HCT116 (cell line): ENCODE measurements at regions not wholly inside any gene's neighbourhood (a gene's known extent, or its start where the extent isn't known, plus 50 kb on each side); places are given as distances from the start of the nearest gene placed in this dataset.
"Not testable (repeated sequence)": the region's sequence is repeated elsewhere in the genome, so short reads cannot be mapped to it uniquely, and the experiment has no call there.

Experiments used
- ATAC-seq: fragments of 200-7000 bp; cut with Tn5 transposase; 2 replicates; pipeline ENCODE4 v1.9.1; 2020; ENCODE audit warnings: mild to moderate bottlenecking, moderate library complexity
- BruUV-seq: library from RNA; stranded (reverse); fragments of 400-500 nt; replicated peaks from 2 replicates; lab custom pipeline; 2021; lab: Mats Ljungman, UMichigan
- CTCF ChIA-PET: fragments of 300-600 bp; sonication (Branson Sonifier 250); formaldehyde crosslinking; loops from one replicate; lab custom pipeline; 2021; ENCODE audit warnings: antibody characterized with exemption; lab: Charles Lee
- POLR2A ChIA-PET: fragments of 300-600, 350-600 bp; sonication (Branson Sonifier 250); formaldehyde crosslinking; loops from one replicate; lab custom pipeline; 2021; ENCODE audit warnings: antibody characterized with exemption; lab: Charles Lee
- RAD21 ChIA-PET, 2 experiments: fragments of 300-600 bp; sonication (Branson Sonifier 250); formaldehyde crosslinking; loops; one replicate each; lab custom pipeline; 2023; ENCODE audit warnings: low total read pairs in 2 of 2; ENCODE audit not compliant: uncharacterized antibody in 2 of 2, unreplicated experiment in 2 of 2, low non-redundant PET in 1 of 2; lab: Charles Lee
- DNase-seq: peaks from one replicate; pipeline ENCODE4 v3.0.0-alpha.2; 2010; ENCODE audit warnings: low read depth, low spot score
- H2AFZ ChIP-seq: fragments of 200-600 bp; shearing (Covaris generic), sonication (generic); 2 replicates; pipeline ENCODE4 v1.6.1; 2017; ENCODE audit warnings: low read depth, mixed run types, mixed read lengths, antibody characterized with exemption, low read length; ENCODE audit not compliant: poor library complexity, severe bottlenecking
- H3K27ac ChIP-seq: 2 replicates; pipeline ENCODE4 v1.5.1; 2012; ENCODE audit warnings: low read depth, low read length
- H3K27me3 ChIP-seq: fragments of 200-600 bp; sonication (generic); 2 replicates; pipeline ENCODE4 v1.6.1; 2016; ENCODE audit warnings: mixed run types, low read length, mixed read lengths; ENCODE audit not compliant: insufficient read depth
- H3K36me3 ChIP-seq, 2 experiments: fragments of 200-500 bp in 1 of 2; fragments of 200-600 bp in 1 of 2; sonication (Bioruptor generic) in 1 of 2; sonication (generic) in 1 of 2; 2 replicates each; pipeline versions ENCODE4 v1.5.1 to v1.6.1; 2014 to 2016; ENCODE audit warnings: low read length in 2 of 2, inconsistent platforms in 1 of 2, mixed read lengths in 1 of 2, mixed run types in 1 of 2; ENCODE audit not compliant: insufficient read depth in 2 of 2, control insufficient read depth in 1 of 2
- H3K4me1 ChIP-seq, 2 experiments: fragments of 200-600 bp in 1 of 2; sonication (generic) in 1 of 2; 2 replicates each; pipeline versions ENCODE4 v1.5.1 to v1.6.1; 2012 to 2017; ENCODE audit warnings: low read length in 2 of 2, inconsistent platforms in 1 of 2, mild to moderate bottlenecking in 1 of 2, mixed read lengths in 1 of 2, mixed run types in 1 of 2, moderate library complexity in 1 of 2; ENCODE audit not compliant: insufficient read depth in 2 of 2, control insufficient read depth in 1 of 2
- H3K4me2 ChIP-seq: fragments of 200-600 bp; sonication (generic); 2 replicates; pipeline ENCODE4 v1.6.1; 2017; ENCODE audit warnings: mixed run types, low read length, mixed read lengths
- H3K4me3 ChIP-seq, 2 experiments: fragments of 200-600 bp in 1 of 2; sonication (generic) in 1 of 2; replicated peaks in 1 of 2; 2 replicates each; pipeline ENCODE4 v1.5.1; 2011 to 2016; ENCODE audit warnings: low read length in 2 of 2, control low read depth in 1 of 2, low read depth in 1 of 2, mild to moderate bottlenecking in 1 of 2, mixed read lengths in 1 of 2, mixed run types in 1 of 2
- H3K79me2 ChIP-seq: fragments of 200-600 bp; sonication (generic); 2 replicates; pipeline ENCODE4 v1.6.1; 2017; ENCODE audit warnings: mild to moderate bottlenecking, mixed run types, low read length, moderate library complexity, mixed read lengths; ENCODE audit not compliant: insufficient read depth
- H3K9ac ChIP-seq: fragments of 200-600 bp; sonication (generic); 2 replicates; pipeline ENCODE4 v1.6.1; 2016; ENCODE audit warnings: low read length, mixed read lengths
- H3K9me2 ChIP-seq: fragments of 200-600 bp; sonication (generic), shearing (Covaris generic); 2 replicates; pipeline ENCODE4 v1.6.1; 2017; ENCODE audit warnings: mixed run types, mild to moderate bottlenecking, moderate library complexity; ENCODE audit not compliant: insufficient read depth
- H3K9me3 ChIP-seq, 2 experiments: fragments of 200-500 bp in 1 of 2; fragments of 200-600 bp in 1 of 2; sonication (Bioruptor generic) in 1 of 2; sonication (generic) in 1 of 2; 2 replicates each; pipeline ENCODE4 v1.6.1; 2014 to 2017; ENCODE audit warnings: low read length in 2 of 2, mixed read lengths in 2 of 2, inconsistent platforms in 1 of 2, low read depth in 1 of 2, mild to moderate bottlenecking in 1 of 2, mixed run types in 1 of 2, moderate library complexity in 1 of 2; ENCODE audit not compliant: control insufficient read depth in 1 of 2, insufficient read depth in 1 of 2
- H4K20me1 ChIP-seq: fragments of 200-600 bp; sonication (generic), shearing (Covaris generic); 2 replicates; pipeline ENCODE4 v1.6.1; 2017; ENCODE audit warnings: mixed run types, mild to moderate bottlenecking, moderate library complexity; ENCODE audit not compliant: insufficient read depth
- FOSL1 ChIP-seq: IDR thresholded peaks from 2 replicates; pipeline ENCODE4 v1.6.1; 2012; ENCODE audit warnings: low read depth
- RAD21 ChIP-seq: IDR thresholded peaks from 2 replicates; pipeline ENCODE4 v1.6.1; 2012; ENCODE audit warnings: low read depth, mild to moderate bottlenecking
- SIN3A ChIP-seq: IDR thresholded peaks from 2 replicates; pipeline ENCODE4 v1.6.1; 2012; ENCODE audit warnings: low read depth
- SP1 ChIP-seq: IDR thresholded peaks from 2 replicates; pipeline ENCODE4 v1.6.1; 2012; ENCODE audit warnings: low read depth
- ZNF274 ChIP-seq: fragments of 200-500 bp; sonication (Bioruptor generic); IDR thresholded peaks from 2 replicates; pipeline ENCODE4 v1.6.1; 2014; ENCODE audit warnings: mild to moderate bottlenecking, low read depth, low read length, inconsistent platforms
- intact Hi-C: fragments of 100-400 bp; cut with micrococcal nuclease; formaldehyde crosslinking; loops from 2 replicates; pipeline ENCODE4 v1.10.0; 2022
- TF ChIP-seq, protein P1 (sequence below): IDR thresholded peaks from 2 replicates; pipeline ENCODE4 v1.6.1; 2012

DNA sequence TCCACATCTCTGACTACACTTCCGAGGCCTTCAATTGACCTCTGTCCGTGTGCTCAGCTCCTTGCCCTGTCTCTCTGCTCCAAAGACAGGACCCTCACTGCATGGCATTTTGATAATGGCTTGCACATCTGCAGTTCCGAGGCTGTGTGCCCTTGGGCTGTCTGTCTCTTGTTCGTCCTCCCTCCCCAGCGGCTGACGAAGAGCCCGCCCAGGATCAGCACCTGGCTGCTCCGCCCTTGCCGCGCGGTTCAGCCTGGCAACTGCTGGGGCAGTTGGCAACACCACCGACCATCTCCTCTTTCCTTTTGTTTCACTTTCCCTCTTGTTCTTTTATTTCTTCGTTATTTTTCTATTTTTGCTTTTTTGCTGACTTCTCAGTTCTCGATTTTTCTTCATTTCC lies 270.4 kb downstream of the TEX29 start:
- DNase-seq = no peak
- Histone ChIP-seq H3K4me3 (no peak overlapping the region), H2AFZ (no peak overlapping the region)
- BruUV-seq = no TSS peak
- TF ChIP-seq SIN3A (no peak), RAD21 (no peak), SP1 (no peak), ZNF274 (no peak), FOSL1 (no peak)
- TF ChIP-seq, protein P1, sequence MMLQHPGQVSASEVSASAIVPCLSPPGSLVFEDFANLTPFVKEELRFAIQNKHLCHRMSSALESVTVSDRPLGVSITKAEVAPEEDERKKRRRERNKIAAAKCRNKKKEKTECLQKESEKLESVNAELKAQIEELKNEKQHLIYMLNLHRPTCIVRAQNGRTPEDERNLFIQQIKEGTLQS = no peak
- TF ChIP-seq, all 23 proteins: peak for 0
- Histone ChIP-seq H3K4me2 (no peak overlapping the region), H4K20me1 (no peaks in the 10 kb centered on the region), H3K27me3 (0 out of 2 replicates have a peak, but pooled peaks cover 9% of the 10 kb centered on the region), H3K27ac (no peak overlapping the region), H3K79me2 (no peaks in the 10 kb centered on the region), H3K9me2 (no peaks in the 10 kb centered on the region), H3K9ac (no peak overlapping the region), H3K9me3 (no peaks in the 10 kb centered on the region), H3K36me3 (no peaks in the 10 kb centered on the region), H3K4me1 (no peaks in the 10 kb centered on the region)
- intact Hi-C loops = no loop called here
- RAD21 ChIA-PET = no interaction called here
- no peak for ATAC-seq
- CTCF ChIA-PET = no interaction called here
- POLR2A ChIA-PET = no interaction called here

DNA sequence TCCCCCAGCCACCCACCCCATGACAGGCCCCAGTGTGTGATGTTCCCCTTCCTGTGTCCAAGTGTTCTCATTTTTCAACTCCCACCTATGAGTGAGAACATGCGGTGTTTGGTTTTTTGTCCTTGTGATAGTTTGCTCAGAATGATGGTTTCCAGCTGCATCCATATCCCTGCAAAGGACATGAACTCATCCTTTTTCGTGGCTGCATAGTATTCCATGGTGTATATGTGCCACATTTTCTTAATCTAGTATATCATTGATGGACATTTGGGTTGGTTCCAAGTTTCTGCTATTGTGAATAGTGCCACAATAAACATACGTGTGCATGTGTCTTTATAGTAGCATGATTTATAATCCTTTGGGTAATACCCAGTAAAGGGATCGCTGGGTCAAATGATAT lies 273.0 kb downstream of the TEX29 start:
- H3K9me3 ChIP-seq, intact Hi-C loops, DNase-seq, H3K36me3 ChIP-seq, H4K20me1 ChIP-seq, H3K9me2 ChIP-seq, CTCF ChIA-PET, BruUV-seq, H3K27me3 ChIP-seq, H2AFZ ChIP-seq, H3K4me2 ChIP-seq, H3K79me2 ChIP-seq, RAD21 ChIA-PET, H3K9ac ChIP-seq, H3K4me3 ChIP-seq, ATAC-seq, POLR2A ChIA-PET, H3K4me1 ChIP-seq, H3K27ac ChIP-seq: not testable (repeated sequence)
